IMR-90 (cell line): ENCODE measurements at regions not wholly inside any gene's neighbourhood (a gene's known extent, or its start where the extent isn't known, plus 50 kb on each side); places are given as distances from the start of the nearest gene placed in this dataset.

Source experiments
- ATAC-seq: fragments of 200-7000 bp; cut with Tn5 transposase; 2 replicates; pipeline ENCODE4 v1.9.1; 2020; ENCODE audit warnings: low read depth, mild to moderate bottlenecking, moderate library complexity
- BruUV-seq: library from RNA; stranded (reverse); fragments of 400-500 nt; replicated peaks from 2 replicates; lab custom pipeline; 2021; lab: Mats Ljungman, UMichigan
- CTCF ChIA-PET: fragments of 300-600 bp; formaldehyde crosslinking; extraction: SDS; loops from one replicate; lab custom pipeline; 2021; ENCODE audit warnings: antibody characterized with exemption; lab: Yijun Ruan, JAX
- POLR2A ChIA-PET: fragments of 300-600 bp; sonication (Branson Sonifier 250); formaldehyde crosslinking; loops from one replicate; lab custom pipeline; 2022; ENCODE audit warnings: antibody characterized with exemption; ENCODE audit not compliant: unreplicated experiment; lab: Charles Lee
- DNase-seq: peaks from one replicate; pipeline ENCODE4 v3.0.0; 2013
- H2AFZ ChIP-seq: replicated peaks from 2 replicates; pipeline ENCODE3; 2013; ENCODE audit warnings: low read length, mild to moderate bottlenecking; ENCODE audit not compliant: poor library complexity
- H2AK5ac ChIP-seq: 2 replicates; pipeline ENCODE4 v1.6.1; 2013; ENCODE audit warnings: low read depth, low read length, inconsistent platforms
- H2AK9ac ChIP-seq: replicated peaks from 2 replicates; pipeline ENCODE3; 2013; ENCODE audit warnings: mild to moderate bottlenecking, low read depth, low read length, moderate library complexity; ENCODE audit not compliant: poor library complexity
- H2BK120ac ChIP-seq: 2 replicates; pipeline ENCODE4 v1.6.1; 2013; ENCODE audit warnings: low read depth, low read length, inconsistent platforms
- H2BK15ac ChIP-seq: 3 replicates; pipeline ENCODE4 v1.6.1; 2013; ENCODE audit warnings: low read depth, low read length, inconsistent platforms
- H2BK20ac ChIP-seq: 2 replicates; pipeline ENCODE4 v1.6.1; 2013; ENCODE audit warnings: low read depth, mild to moderate bottlenecking, inconsistent platforms, low read length, moderate library complexity
- H2BK5ac ChIP-seq: 2 replicates; pipeline ENCODE4 v1.6.1; 2013; ENCODE audit warnings: mild to moderate bottlenecking, low read depth, low read length, inconsistent platforms; ENCODE audit not compliant: poor library complexity, severe bottlenecking
- H3K14ac ChIP-seq: replicated peaks from 2 replicates; pipeline ENCODE4 v1.6.1; 2013; ENCODE audit warnings: low read depth, low read length, inconsistent platforms
- H3K18ac ChIP-seq: 2 replicates; pipeline ENCODE4 v1.6.1; 2013; ENCODE audit warnings: low read depth, low read length, control low read depth
- H3K23ac ChIP-seq: 2 replicates; pipeline ENCODE4 v1.6.1; 2013; ENCODE audit warnings: low read depth, low read length, inconsistent platforms
- H3K27ac ChIP-seq: 2 replicates; pipeline ENCODE4 v1.5.1; 2013; ENCODE audit warnings: mild to moderate bottlenecking, control low read depth, low read length; ENCODE audit not compliant: insufficient read depth
- H3K27me3 ChIP-seq: 2 replicates; pipeline ENCODE4 v1.6.1; 2013; ENCODE audit warnings: low read length; ENCODE audit not compliant: control insufficient read depth, insufficient read depth
- H3K36me3 ChIP-seq: 2 replicates; pipeline ENCODE4 v1.6.1; 2013; ENCODE audit warnings: low read length, mixed read lengths; ENCODE audit not compliant: control insufficient read depth, insufficient read depth
- H3K4ac ChIP-seq: 2 replicates; pipeline ENCODE4 v1.6.1; 2013; ENCODE audit warnings: low read depth, low read length, inconsistent platforms
- H3K4me1 ChIP-seq: 2 replicates; pipeline ENCODE4 v1.6.1; 2013; ENCODE audit warnings: low read length, mixed read lengths; ENCODE audit not compliant: control insufficient read depth, insufficient read depth
- H3K4me2 ChIP-seq: 2 replicates; pipeline ENCODE4 v1.6.1; 2013; ENCODE audit warnings: low read depth, mild to moderate bottlenecking, control low read depth, low read length, moderate library complexity
- H3K4me3 ChIP-seq: 2 replicates; pipeline ENCODE4 v1.5.1; 2013; ENCODE audit warnings: low read depth, mild to moderate bottlenecking, control low read depth, low read length, moderate library complexity; ENCODE audit not compliant: insufficient read depth
- H3K56ac ChIP-seq: 2 replicates; pipeline ENCODE4 v1.6.1; 2013; ENCODE audit warnings: low read length, inconsistent platforms; ENCODE audit not compliant: insufficient read depth; ENCODE audit errors: extremely low read depth
- H3K79me1 ChIP-seq, 2 experiments: 2 replicates each; pipeline ENCODE4 v1.6.1; 2013; ENCODE audit warnings: low read length in 2 of 2, inconsistent platforms in 1 of 2, low read depth in 1 of 2
- H3K9ac ChIP-seq: 2 replicates; pipeline ENCODE4 v1.6.1; 2013; ENCODE audit warnings: low read depth, low read length, control low read depth
- H3K9me1 ChIP-seq: 2 replicates; pipeline ENCODE4 v1.6.1; 2013; ENCODE audit warnings: low read length, inconsistent platforms; ENCODE audit not compliant: insufficient read depth
- H3K9me3 ChIP-seq: 2 replicates; pipeline ENCODE4 v1.6.1; 2013; ENCODE audit warnings: low read length; ENCODE audit not compliant: control insufficient read depth, insufficient read depth
- H4K20me1 ChIP-seq: 2 replicates; pipeline ENCODE4 v1.6.1; 2013; ENCODE audit warnings: low read length, inconsistent platforms; ENCODE audit not compliant: insufficient read depth
- H4K5ac ChIP-seq: 2 replicates; pipeline ENCODE4 v1.6.1; 2013; ENCODE audit warnings: mild to moderate bottlenecking, low read depth, low read length, control low read depth
- H4K8ac ChIP-seq, 2 experiments: 2 replicates each; pipeline ENCODE4 v1.6.1; 2013; ENCODE audit warnings: low read depth in 2 of 2, low read length in 2 of 2, control low read depth in 1 of 2, inconsistent platforms in 1 of 2
- H4K91ac ChIP-seq: 2 replicates; pipeline ENCODE4 v1.6.1; 2013; ENCODE audit warnings: low read depth, low read length, inconsistent platforms; ENCODE audit not compliant: insufficient read depth
- BHLHE40 ChIP-seq: fragments of 150-350 bp; IDR thresholded peaks from 2 replicates; pipeline ENCODE4 v1.6.1; 2016; ENCODE audit warnings: mild to moderate bottlenecking, low read depth, low read length
- CEBPB ChIP-seq: IDR thresholded peaks from 2 replicates; pipeline ENCODE4 v1.6.1; 2012; ENCODE audit warnings: low read depth, low read length, improper control_type of control experiment
- CHD1 ChIP-seq: IDR thresholded peaks from 2 replicates; pipeline ENCODE4 v1.6.1; 2012; ENCODE audit warnings: low read depth, low read length, improper control_type of control experiment
- CTCF ChIP-seq: conservative IDR thresholded peaks from 2 replicates; pipeline ENCODE4 v1.5.1; 2012; ENCODE audit warnings: mild to moderate bottlenecking, low read depth, low read length, improper control_type of control experiment
- FOS ChIP-seq: fragments of 150-350 bp; IDR thresholded peaks from 2 replicates; pipeline ENCODE4 v1.6.1; 2016; ENCODE audit warnings: low read depth, low read length
- MAZ ChIP-seq: IDR thresholded peaks from 2 replicates; pipeline ENCODE4 v1.6.1; 2012; ENCODE audit warnings: low read depth, mild to moderate bottlenecking, low read length, improper control_type of control experiment, moderate library complexity, borderline replicate concordance
- NFE2L2 ChIP-seq: fragments of 150-350 bp; IDR thresholded peaks from 2 replicates; pipeline ENCODE4 v1.6.1; 2016; ENCODE audit warnings: low read depth, mild to moderate bottlenecking, low read length
- RAD21 ChIP-seq: IDR thresholded peaks from 2 replicates; pipeline ENCODE4 v1.6.1; 2012; ENCODE audit warnings: low read length, improper control_type of control experiment
- RFX5 ChIP-seq: IDR thresholded peaks from 2 replicates; pipeline ENCODE4 v1.8.0; 2012; ENCODE audit warnings: low read depth, mild to moderate bottlenecking, low read length, moderate library complexity
- USF2 ChIP-seq: fragments of 150-350 bp; IDR thresholded peaks from 2 replicates; pipeline ENCODE4 v1.6.1; 2017; ENCODE audit warnings: mild to moderate bottlenecking, antibody characterized with exemption, low read length, low read depth
- WGBS, 2 experiments: methylation state at CpG; one replicate each; pipeline versions ENCODE4 v1.1.5 to v1.1.7; 2013; ENCODE audit warnings: missing lambda C conversion rate in 2 of 2; ENCODE audit not compliant: insufficient read length in 1 of 2; ENCODE audit errors: extremely low coverage in 2 of 2; 5-methylcytosine and 5-hydroxymethylcytosine counted together
- dilution Hi-C: fragments of 300-500 bp; cut with HindIII; formaldehyde crosslinking; loops from one replicate; pipeline ENCODE4 v1.14.3; 2018; ENCODE audit warnings: low sequenced_read_pairs; ENCODE audit not compliant: unreplicated experiment
- in situ Hi-C: fragments of 300-500 bp; cut with MboI; formaldehyde crosslinking; loops from 3 replicates; pipeline ENCODE4 v1.14.3; 2019; ENCODE audit warnings: low sequenced_read_pairs, inconsistent platforms, mixed read lengths
- intact Hi-C: fragments of 100-400 bp; cut with micrococcal nuclease; formaldehyde crosslinking; loops from 2 replicates; pipeline ENCODE4 v1.10.0; 2022

- no peaks in the 10 kb centered on the region for H3K4me1 ChIP-seq
Observed at GRCh38 chr4:25567253-25567652, 88.4 kb upstream of the SLC34A2 start.

More at GRCh38 chr4:25567253-25567652, 88.4 kb upstream of the SLC34A2 start:
- Histone ChIP-seq H2AK9ac (no peak overlapping the region), H4K5ac (no peak overlapping the region), H4K8ac (no peak overlapping the region), H3K9ac (no peak overlapping the region), H2BK15ac (no peak overlapping the region), H3K4me2 (no peak overlapping the region), H3K9me1 (no peaks in the 10 kb centered on the region), H3K27ac (no peak overlapping the region), H3K27me3 (no peaks in the 10 kb centered on the region), H2AK5ac (no peak overlapping the region), H2AFZ (no peak overlapping the region), H3K56ac (no peak overlapping the region), H3K18ac (no peak overlapping the region), H3K14ac (no peak overlapping the region), H4K91ac (no peak overlapping the region), H4K20me1 (no peaks in the 10 kb centered on the region), H3K79me1 (no peaks in the 10 kb centered on the region), H3K23ac (no peak overlapping the region), H3K36me3 (no peaks in the 10 kb centered on the region), H2BK5ac (no peak overlapping the region), H2BK120ac (no peak overlapping the region), H2BK20ac (no peak overlapping the region), H3K9me3 (no peaks in the 10 kb centered on the region), H3K4me3 (no peak overlapping the region), H3K4ac (no peak overlapping the region)
- POLR2A ChIA-PET, result no interaction called here
- TF ChIP-seq FOS (no peak), CTCF (no peak), RAD21 (no peak), CEBPB (no peak), USF2 (no peak), MAZ (no peak), NFE2L2 (no peak), BHLHE40 (no peak), CHD1 (no peak), RFX5 (no peak)
- DNase-seq, result no peak
- dilution Hi-C loops (no loop called here), intact Hi-C loops (no loop called here), in situ Hi-C loops (no loop called here)
- no TSS peak for BruUV-seq
- CTCF ChIA-PET, result no interaction called here
- no CpG with 5 or more reads among the region's 2 CpGs for WGBS, 2 experiments
- no peak for ATAC-seq
